AG09309 (cell line): ENCODE measurements at regions not wholly inside any gene's neighbourhood (a gene's known extent, or its start where the extent isn't known, plus 50 kb on each side); places are given as distances from the start of the nearest gene placed in this dataset.

Experiments used
- DNase-seq: peaks from one replicate; pipeline ENCODE4 v3.0.0-alpha.2; 2010; ENCODE audit warnings: low read depth
- H3K4me3 ChIP-seq: 2 replicates; pipeline ENCODE4 v1.5.1; 2011; ENCODE audit warnings: mild to moderate bottlenecking, low read depth, low read length, moderate library complexity; ENCODE audit not compliant: control insufficient read depth
- TF ChIP-seq, protein P1 (sequence below): IDR thresholded peaks from 2 replicates; pipeline ENCODE4 v1.5.1; 2011; ENCODE audit warnings: mild to moderate bottlenecking, low read depth, low read length, inconsistent platforms; ENCODE audit not compliant: insufficient read depth, control insufficient read depth; ENCODE audit errors: missing control alignments

DNA sequence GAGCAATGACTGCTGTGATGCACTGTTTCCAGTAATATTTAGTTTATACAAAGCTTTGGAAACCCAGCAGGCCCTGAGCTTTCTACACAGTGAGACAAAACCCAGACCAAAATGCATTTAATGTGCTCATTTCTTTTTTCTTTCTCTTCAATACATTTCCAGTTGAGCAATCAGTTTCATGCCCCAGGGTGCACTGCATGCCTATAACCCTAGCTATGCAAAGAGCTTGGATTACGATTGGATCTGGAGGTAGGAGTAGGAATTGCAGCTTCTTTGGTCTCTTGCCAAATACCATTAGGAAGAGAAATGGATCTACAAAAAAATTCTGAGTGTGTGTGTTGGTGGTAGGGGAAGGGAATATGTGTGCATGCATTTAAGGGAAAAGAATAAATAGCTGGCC is 1001.4 kb downstream of the SQOR start:
- DNase-seq = no peak
- no peak overlapping the region for H3K4me3 ChIP-seq
- TF ChIP-seq, protein P1, sequence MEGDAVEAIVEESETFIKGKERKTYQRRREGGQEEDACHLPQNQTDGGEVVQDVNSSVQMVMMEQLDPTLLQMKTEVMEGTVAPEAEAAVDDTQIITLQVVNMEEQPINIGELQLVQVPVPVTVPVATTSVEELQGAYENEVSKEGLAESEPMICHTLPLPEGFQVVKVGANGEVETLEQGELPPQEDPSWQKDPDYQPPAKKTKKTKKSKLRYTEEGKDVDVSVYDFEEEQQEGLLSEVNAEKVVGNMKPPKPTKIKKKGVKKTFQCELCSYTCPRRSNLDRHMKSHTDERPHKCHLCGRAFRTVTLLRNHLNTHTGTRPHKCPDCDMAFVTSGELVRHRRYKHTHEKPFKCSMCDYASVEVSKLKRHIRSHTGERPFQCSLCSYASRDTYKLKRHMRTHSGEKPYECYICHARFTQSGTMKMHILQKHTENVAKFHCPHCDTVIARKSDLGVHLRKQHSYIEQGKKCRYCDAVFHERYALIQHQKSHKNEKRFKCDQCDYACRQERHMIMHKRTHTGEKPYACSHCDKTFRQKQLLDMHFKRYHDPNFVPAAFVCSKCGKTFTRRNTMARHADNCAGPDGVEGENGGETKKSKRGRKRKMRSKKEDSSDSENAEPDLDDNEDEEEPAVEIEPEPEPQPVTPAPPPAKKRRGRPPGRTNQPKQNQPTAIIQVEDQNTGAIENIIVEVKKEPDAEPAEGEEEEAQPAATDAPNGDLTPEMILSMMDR = no peak

DNA sequence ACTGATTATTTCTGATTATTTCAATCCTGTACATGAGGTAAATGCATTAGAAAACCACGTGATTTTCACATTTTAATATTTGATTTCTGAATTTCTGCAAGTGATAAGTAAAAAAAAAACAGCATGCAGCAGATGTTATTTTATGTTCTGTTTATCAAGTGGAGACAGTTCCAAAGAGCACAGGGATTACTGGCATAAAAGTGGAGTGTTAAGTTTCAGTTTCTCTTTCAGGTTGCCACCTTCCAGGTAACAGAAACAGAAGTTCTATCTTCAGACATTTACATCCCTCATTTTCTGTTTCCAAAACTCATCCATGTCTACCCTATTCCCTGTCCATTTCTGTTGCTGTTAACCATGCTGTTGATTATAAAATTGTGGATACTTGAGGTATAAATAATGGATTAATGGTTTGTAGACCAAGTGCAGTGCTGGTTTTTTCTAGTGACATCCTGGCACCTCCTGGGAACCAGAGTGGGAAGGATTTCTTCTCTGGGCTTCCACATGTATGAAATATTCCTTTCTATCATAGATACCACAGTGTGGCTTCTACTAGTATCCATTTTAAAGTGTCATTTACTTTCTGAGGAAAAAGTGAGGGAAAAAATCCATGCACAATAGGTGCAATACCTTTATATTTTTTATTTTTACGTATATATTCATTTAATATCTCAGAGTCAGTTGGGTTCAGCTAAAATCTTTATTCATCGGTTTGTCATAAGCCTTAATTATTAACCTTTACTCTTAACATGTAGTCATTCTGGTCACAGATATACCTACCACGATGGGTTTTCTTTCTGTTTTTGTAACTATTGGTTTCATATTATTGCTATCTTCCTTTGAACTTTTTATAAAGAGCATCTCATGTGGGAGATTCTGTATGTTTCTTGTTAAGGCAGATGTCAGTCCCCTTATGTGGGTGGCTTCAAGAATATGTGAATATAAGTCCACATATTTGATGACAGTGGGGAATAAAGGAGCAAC is 1010.0 kb downstream of the SQOR start:
- DNase-seq = no peak
- TF ChIP-seq, protein P1 = no peak
- H3K4me3 ChIP-seq = no peak overlapping the region

DNA sequence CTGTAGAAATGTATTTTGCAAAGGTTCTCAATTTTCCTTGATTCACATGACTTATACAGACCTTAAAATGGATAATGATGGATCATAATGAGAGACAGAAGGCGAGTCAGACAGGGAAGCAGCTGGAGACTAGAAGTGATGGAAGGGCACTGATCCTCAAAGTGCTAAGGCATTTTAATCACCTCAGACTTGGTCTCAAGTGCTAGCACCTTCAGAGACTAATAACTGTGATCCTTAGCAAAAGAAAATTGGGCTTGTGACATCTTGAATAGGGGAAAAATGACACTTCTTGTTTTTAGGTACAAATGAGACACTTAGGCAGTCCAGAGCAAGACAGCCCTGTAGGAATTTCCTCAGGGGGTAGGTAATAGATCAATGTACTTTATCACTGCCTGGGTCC is 1011.7 kb downstream of the SQOR start:
- TF ChIP-seq, protein P1 = no peak
- no peak for DNase-seq
- no peak overlapping the region for H3K4me3 ChIP-seq

DNA sequence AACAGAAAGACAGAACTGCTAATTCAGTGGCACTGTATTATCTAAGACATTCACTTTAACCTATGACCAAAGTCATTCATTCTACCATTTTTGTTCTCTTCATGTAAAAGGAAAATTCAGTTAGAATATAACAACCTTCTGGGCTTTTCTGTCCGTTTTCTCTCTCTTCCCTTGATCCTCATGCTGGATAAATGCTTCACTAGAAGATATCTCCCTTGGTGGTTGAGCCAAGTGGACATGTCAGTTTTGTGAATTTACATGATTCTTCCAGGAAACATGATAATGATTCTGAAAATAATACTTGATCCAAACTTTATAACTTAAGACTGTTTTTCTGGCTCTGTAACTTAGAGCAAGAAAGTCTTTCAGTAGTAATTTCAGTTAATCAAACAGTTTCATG is 1012.2 kb downstream of the SQOR start:
- H3K4me3 ChIP-seq = no peak overlapping the region
- no peak for DNase-seq
- TF ChIP-seq, protein P1 = no peak

DNA sequence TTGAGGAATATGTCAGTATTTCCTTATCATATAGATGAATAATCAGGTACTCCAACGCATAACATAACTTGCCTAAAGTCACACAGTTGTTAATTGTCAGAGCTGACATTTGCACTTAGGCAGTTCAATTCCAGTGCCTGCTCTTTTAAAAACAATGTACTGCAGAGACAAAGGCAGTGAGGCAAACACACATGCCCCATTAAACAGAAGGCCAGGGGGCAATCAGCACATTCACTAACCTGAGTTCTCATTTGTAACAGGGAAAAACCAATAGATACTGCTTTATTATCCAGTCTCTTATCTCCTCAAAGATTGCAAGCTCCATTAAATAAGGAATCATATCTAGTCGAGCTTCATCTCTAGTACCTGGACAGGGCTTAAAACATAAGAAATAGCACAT is 1017.4 kb downstream of the SQOR start:
- H3K4me3 ChIP-seq = no peak overlapping the region
- TF ChIP-seq, protein P1 = no peak
- no peak for DNase-seq

DNA sequence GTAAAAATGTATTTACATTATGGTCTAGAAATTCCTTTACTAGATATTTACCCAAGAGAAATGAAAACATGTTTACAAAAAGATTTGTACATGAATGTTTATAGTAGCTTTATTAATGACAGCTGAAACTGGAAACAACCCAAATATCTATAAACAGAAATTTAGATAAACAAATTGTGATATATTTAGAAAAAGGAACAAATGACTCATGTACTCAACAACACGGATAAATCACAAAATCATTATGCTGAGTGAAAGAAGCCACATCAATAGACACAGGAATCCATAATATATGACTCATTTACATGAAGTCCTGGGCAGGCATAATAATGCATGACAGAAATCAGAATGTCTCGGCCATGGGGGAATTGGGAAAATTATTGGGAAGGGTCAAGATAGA is 1020.2 kb downstream of the SQOR start:
- H3K4me3 ChIP-seq = no peak overlapping the region
- TF ChIP-seq, protein P1 = no peak
- no peak for DNase-seq
